IPS-15b (cell line): ENCODE measurements at regions not wholly inside any gene's neighbourhood (a gene's known extent, or its start where the extent isn't known, plus 50 kb on each side); places are given as distances from the start of the nearest gene placed in this dataset.

Source experiments
- H3K27me3 ChIP-seq: one replicate; pipeline ENCODE4 v1.6.1; 2013; ENCODE audit warnings: low read length; ENCODE audit not compliant: control insufficient read depth, insufficient read depth
- H3K36me3 ChIP-seq: one replicate; pipeline ENCODE4 v1.6.1; 2013; ENCODE audit warnings: low read length; ENCODE audit not compliant: control insufficient read depth, insufficient read depth
- H3K4me1 ChIP-seq: one replicate; pipeline ENCODE4 v1.6.1; 2013; ENCODE audit warnings: mild to moderate bottlenecking, low read length; ENCODE audit not compliant: control insufficient read depth, insufficient read depth
- H3K4me3 ChIP-seq: one replicate; pipeline ENCODE4 v1.5.1; 2013; ENCODE audit warnings: low read depth, low read length
- H3K9ac ChIP-seq: one replicate; pipeline ENCODE4 v1.6.1; 2013; ENCODE audit warnings: low read depth, mild to moderate bottlenecking, low read length
- H3K9me3 ChIP-seq: one replicate; pipeline ENCODE4 v1.6.1; 2013; ENCODE audit warnings: mild to moderate bottlenecking, low read length; ENCODE audit not compliant: control insufficient read depth, insufficient read depth

DNA sequence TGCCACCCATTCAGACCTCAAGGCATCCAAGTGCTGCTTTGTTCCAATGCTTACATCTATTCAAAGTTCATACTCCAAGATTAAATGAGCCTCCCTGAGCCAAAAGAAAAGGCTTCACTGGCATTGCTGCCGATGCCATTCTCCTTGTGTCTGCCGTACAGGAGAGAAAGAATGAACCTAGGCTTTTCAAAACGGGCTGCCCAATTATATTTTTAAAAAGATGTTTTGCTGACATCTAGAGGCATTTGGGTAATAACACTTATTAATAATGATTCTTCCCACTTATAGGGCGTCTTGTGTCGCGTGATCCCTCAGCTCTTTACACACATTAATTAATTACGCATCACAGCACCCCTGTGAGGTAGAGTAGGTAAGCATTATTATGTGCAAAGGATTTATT, 545.6 kb downstream of the PKHD1 start:
- Histone ChIP-seq H3K9me3 (no peaks in the 10 kb centered on the region), H3K9ac (no peak overlapping the region), H3K36me3 (no peaks in the 10 kb centered on the region), H3K4me3 (no peak overlapping the region), H3K27me3 (no peaks in the 10 kb centered on the region), H3K4me1 (peaks cover 5% of the 10 kb centered on the region)

DNA sequence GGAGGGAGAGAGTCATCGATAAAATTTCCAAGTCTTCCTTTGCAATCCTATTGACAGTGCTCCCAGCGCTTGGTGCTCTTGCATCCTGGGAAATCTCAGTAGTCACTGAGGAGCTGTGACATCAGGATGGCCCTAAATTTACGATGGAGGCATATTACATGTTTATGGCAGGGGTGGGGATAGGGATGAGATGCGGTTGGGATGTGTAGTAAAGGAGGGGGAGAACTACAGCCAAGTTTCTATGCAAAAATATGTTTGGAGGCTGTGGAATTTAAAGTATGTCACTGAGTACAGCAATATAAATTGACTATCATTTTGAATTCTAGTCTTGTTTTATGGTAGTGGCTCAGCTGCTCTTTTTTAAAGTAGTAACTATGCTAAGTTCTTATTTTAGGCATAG, 544.9 kb downstream of the PKHD1 start:
- no peak overlapping the region for H3K4me3 ChIP-seq
- H3K9me3 ChIP-seq: no peaks in the 10 kb centered on the region
- H3K4me1 ChIP-seq: peaks cover 5% of the 10 kb centered on the region
- H3K27me3 ChIP-seq: no peaks in the 10 kb centered on the region
- no peaks in the 10 kb centered on the region for H3K36me3 ChIP-seq
- H3K9ac ChIP-seq: no peak overlapping the region

DNA sequence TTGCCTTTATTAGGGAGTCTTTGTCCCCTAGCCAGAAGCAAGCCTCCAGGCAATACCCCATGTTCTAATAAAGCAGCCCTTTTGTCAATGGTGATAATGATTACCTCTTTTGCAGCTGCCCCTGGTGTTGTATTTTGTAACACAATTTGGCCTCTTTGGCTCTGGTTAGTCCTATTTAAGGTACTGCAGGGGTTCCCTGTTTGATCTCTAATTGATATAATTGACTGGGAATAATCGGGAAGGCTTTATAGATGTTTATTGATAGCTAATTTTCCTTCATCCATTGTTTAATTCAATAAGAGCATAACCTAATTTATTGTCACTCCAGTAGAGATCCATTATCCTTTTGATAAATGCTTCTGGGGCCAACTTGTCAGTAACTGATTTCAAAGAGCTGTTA, 537.2 kb downstream of the PKHD1 start:
- Histone ChIP-seq H3K27me3 (no peaks in the 10 kb centered on the region), H3K4me1 (peaks cover 3% of the 10 kb centered on the region), H3K36me3 (no peaks in the 10 kb centered on the region), H3K9ac (no peak overlapping the region), H3K9me3 (no peaks in the 10 kb centered on the region), H3K4me3 (no peak overlapping the region)

DNA sequence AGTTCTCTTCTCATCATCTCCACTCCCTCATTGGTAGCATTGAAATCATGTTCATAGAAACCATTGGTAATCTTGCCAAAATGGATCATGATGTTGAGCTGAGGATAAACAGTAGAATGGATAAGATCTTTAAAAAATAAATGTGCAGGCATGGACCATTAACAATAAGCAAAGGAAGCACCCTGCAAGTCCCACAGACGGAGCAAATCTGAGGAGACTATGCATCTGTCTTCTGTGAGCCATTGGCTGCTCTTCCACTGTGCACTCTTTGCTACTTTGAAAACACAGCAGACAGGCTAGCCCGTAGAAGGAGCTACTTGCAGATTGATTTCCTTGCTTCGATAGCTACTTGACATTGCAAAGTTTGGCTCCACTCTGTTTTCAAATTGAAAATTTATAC, 535.0 kb downstream of the PKHD1 start:
- peaks cover 3% of the 10 kb centered on the region for H3K4me1 ChIP-seq
- H3K9me3 ChIP-seq: no peaks in the 10 kb centered on the region
- no peak overlapping the region for H3K4me3 ChIP-seq
- no peaks in the 10 kb centered on the region for H3K36me3 ChIP-seq
- no peak overlapping the region for H3K9ac ChIP-seq
- no peaks in the 10 kb centered on the region for H3K27me3 ChIP-seq

DNA sequence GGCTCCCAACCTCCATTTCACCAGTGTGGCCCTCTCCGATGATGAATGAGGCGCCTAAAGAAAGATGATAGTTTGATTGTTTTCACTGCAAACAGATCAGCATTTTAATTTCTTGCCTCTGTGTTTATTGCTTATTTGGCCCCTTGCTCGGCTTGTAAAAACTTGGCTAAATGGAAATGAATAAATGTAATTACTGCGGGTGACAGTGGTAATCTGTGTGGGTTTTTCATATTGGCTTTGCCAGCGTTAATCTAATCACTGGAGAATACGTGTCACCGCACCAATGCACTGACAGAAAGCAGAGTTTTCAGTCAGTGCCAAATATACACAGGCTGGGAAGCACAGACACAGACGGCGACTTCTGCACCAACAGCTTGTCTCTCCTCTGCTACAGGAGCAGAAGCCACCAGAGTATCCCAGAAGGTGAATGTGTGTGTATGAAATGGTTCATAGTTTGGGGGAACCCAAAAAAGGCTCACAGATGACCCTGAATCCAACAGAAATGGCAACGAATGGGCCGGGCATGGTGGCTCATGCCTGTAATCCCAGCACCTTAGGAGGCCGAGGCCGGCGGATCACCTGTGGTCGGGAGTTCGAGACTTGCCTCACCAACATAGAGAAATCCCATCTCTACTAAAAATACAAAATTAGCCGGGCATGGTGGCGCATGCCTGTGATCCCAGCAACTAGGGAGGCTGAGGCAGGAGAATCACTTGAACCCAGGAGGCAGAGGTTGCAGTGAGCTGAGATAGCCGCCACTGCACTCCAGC, 534.0 kb downstream of the PKHD1 start:
- H3K9ac ChIP-seq: no peak overlapping the region
- no peaks in the 10 kb centered on the region for H3K36me3 ChIP-seq
- no peaks in the 10 kb centered on the region for H3K9me3 ChIP-seq
- H3K27me3 ChIP-seq: no peaks in the 10 kb centered on the region
- no peak overlapping the region for H3K4me3 ChIP-seq
- peaks cover 3% of the 10 kb centered on the region for H3K4me1 ChIP-seq

DNA sequence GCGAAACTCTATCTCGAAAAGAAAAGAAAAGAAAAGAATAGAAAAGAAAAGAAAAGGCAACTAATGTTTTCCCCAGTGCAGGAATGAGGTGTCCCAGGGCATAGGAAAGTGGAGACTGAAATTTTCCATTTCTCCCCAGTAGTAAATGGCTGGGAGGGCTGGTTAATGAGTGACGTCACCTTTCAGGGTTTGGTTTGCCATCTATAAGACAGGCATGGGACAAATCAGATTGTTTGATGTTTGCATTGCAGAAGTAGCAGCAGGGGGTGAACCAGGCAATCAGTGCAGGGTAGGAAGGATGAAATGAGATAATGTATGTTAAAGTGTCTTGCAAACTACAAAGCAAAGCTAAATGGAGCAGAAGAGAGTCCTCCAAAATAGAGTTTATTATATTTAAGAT, 533.4 kb downstream of the PKHD1 start:
- no peak overlapping the region for H3K9ac ChIP-seq
- H3K4me3 ChIP-seq: no peak overlapping the region
- peaks cover 3% of the 10 kb centered on the region for H3K4me1 ChIP-seq
- H3K9me3 ChIP-seq: no peaks in the 10 kb centered on the region
- H3K36me3 ChIP-seq: no peaks in the 10 kb centered on the region
- no peaks in the 10 kb centered on the region for H3K27me3 ChIP-seq

DNA sequence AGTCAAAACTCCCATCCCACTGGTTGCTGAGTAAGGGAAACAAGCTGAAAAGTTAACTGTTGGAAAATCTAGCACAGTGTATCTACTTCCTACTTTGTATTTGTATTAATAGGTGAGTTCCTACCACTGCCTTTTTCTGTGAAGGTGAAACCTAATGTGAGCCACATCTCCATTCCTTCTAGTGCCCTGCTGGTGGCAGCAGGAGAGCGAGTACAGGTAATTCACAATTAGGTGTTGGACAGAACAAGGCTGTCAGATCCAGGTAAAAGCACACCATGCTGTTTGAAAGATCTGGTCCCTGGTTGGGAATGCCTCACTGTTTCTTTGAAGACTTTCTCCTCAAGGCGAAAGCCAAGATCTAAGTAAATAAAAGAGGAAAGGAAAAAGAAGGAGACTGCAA, 528.4 kb downstream of the PKHD1 start:
- Histone ChIP-seq H3K4me3 (no peak overlapping the region), H3K4me1 (peaks cover 3% of the 10 kb centered on the region), H3K9ac (no peak overlapping the region), H3K36me3 (no peaks in the 10 kb centered on the region), H3K27me3 (no peaks in the 10 kb centered on the region), H3K9me3 (no peaks in the 10 kb centered on the region)

DNA sequence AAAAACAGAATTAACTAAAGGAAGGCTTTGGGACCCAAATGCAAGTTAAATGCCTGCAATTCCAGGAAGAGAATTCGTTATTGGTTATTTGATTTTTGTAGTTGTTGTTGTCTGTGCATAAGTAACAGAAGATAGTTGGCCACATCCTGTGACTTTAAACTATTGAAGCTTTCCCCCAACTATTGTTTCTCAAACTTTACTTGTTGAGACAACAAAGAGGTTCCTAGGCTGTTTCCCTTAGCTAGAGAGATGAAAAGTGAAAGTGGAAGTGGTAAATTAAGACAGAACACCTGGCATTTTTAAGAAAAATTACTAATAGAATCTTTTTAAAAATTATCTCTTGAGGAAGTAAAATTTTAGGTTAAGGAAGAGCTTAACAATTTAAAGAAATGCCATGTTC, 525.2 kb downstream of the PKHD1 start:
- H3K4me1 ChIP-seq: no peaks in the 10 kb centered on the region
- no peaks in the 10 kb centered on the region for H3K27me3 ChIP-seq
- no peak overlapping the region for H3K9ac ChIP-seq
- H3K9me3 ChIP-seq: no peaks in the 10 kb centered on the region
- no peaks in the 10 kb centered on the region for H3K36me3 ChIP-seq
- H3K4me3 ChIP-seq: no peak overlapping the region
